Hepatocyte (in vitro differentiated cells): ENCODE measurements at regions not wholly inside any gene's neighbourhood (a gene's known extent, or its start where the extent isn't known, plus 50 kb on each side); places are given as distances from the start of the nearest gene placed in this dataset.
A peak's percentile ranks its signal among the peaks of the same experiment; 100 is the strongest.

ENCODE experiments used
- DNase-seq: peaks from one replicate; pipeline ENCODE4 v3.0.0-alpha.2; 2016; ENCODE audit warnings: low spot score
- H2AFZ ChIP-seq: fragments of 200-600 bp; sonication (generic); 2 replicates; pipeline ENCODE4 v1.6.0; 2016; ENCODE audit warnings: antibody characterized with exemption, mild to moderate bottlenecking
- H3K27ac ChIP-seq: fragments of 200-600 bp; sonication (generic); 2 replicates; pipeline ENCODE4 v1.5.1; 2016; ENCODE audit warnings: mild to moderate bottlenecking
- H3K27me3 ChIP-seq: fragments of 200-600 bp; sonication (generic); 2 replicates; pipeline ENCODE4 v1.6.1; 2016
- H3K36me3 ChIP-seq: fragments of 200-600 bp; sonication (generic); replicated peaks from 2 replicates; pipeline ENCODE4 v1.5.1; 2016; ENCODE audit warnings: low read depth; ENCODE audit not compliant: insufficient read depth
- H3K4me1 ChIP-seq: fragments of 200-600 bp; sonication (generic); 2 replicates; pipeline ENCODE4 v1.5.1; 2016; ENCODE audit warnings: mild to moderate bottlenecking, moderate library complexity; ENCODE audit not compliant: insufficient read depth
- H3K4me2 ChIP-seq: fragments of 200-600 bp; sonication (generic); 2 replicates; pipeline ENCODE4 v1.6.0; 2016
- H3K4me3 ChIP-seq: fragments of 200-600 bp; sonication (generic); 2 replicates; pipeline ENCODE4 v1.5.1; 2016; ENCODE audit warnings: mild to moderate bottlenecking
- H3K79me2 ChIP-seq: fragments of 200-600 bp; sonication (generic); 2 replicates; pipeline ENCODE4 v1.6.0; 2017; ENCODE audit warnings: mild to moderate bottlenecking
- H3K9me2 ChIP-seq: fragments of 200-600 bp; sonication (generic); replicated peaks from 2 replicates; pipeline ENCODE4 v1.6.0; 2017; ENCODE audit warnings: mild to moderate bottlenecking; ENCODE audit not compliant: insufficient read depth
- H3K9me3 ChIP-seq: fragments of 200-600 bp; sonication (generic); 2 replicates; pipeline ENCODE4 v1.5.1; 2016; ENCODE audit warnings: low read depth, mild to moderate bottlenecking
- H4K20me1 ChIP-seq: fragments of 200-600 bp; sonication (generic); 2 replicates; pipeline ENCODE4 v1.6.0; 2016; ENCODE audit warnings: mild to moderate bottlenecking; ENCODE audit not compliant: insufficient read depth, poor library complexity, severe bottlenecking
- CTCF ChIP-seq: fragments of 200-600 bp; sonication (generic); IDR thresholded peaks from 2 replicates; pipeline ENCODE4 v1.5.1; 2016; ENCODE audit warnings: antibody characterized with exemption, mild to moderate bottlenecking; ENCODE audit not compliant: poor library complexity
- EZH2 ChIP-seq: fragments of 200-600 bp; sonication (generic); IDR thresholded peaks from 2 replicates; pipeline ENCODE4 v1.6.1; 2016; ENCODE audit warnings: antibody characterized with exemption, mild to moderate bottlenecking, borderline replicate concordance
- EZH2phosphoT487 ChIP-seq: fragments of 200-600 bp; sonication (generic); IDR thresholded peaks from one replicate; pipeline ENCODE4 v1.6.1; 2018; ENCODE audit warnings: antibody characterized with exemption, mild to moderate bottlenecking, low read depth, moderate library complexity; ENCODE audit not compliant: unreplicated experiment, severe bottlenecking
- WGBS: methylation state at CpG from one replicate; pipeline ENCODE4 v1.1.6; 2016; ENCODE audit warnings: low lambda C conversion rate; ENCODE audit errors: missing lambda C conversion rate; 5-methylcytosine and 5-hydroxymethylcytosine counted together

- no peak for TF ChIP-seq EZH2phosphoT487
- TF ChIP-seq EZH2, result no peak
- TF ChIP-seq CTCF, result no peak
- H2AFZ ChIP-seq, result no peak overlapping the region
- no peaks in the 10 kb centered on the region for H3K9me2 ChIP-seq
- H3K27me3 ChIP-seq, result no peaks in the 10 kb centered on the region
- no peak overlapping the region for H3K4me2 ChIP-seq
- DNase-seq, result no peak
- no peaks in the 10 kb centered on the region for H3K4me1 ChIP-seq
- 45% methylated on average over 2 of the region's 2 CpGs for WGBS
- no peaks in the 10 kb centered on the region for H3K36me3 ChIP-seq
- H3K4me3 ChIP-seq, result no peak overlapping the region
- no peaks in the 10 kb centered on the region for H4K20me1 ChIP-seq
- no peak overlapping the region for H3K27ac ChIP-seq
- no peaks in the 10 kb centered on the region for H3K79me2 ChIP-seq
- H3K9me3 ChIP-seq, result no peaks in the 10 kb centered on the region
These were observed 166.4 kb upstream of the KCNMB2 start for GRCh38 chr3:178369811-178370210.

- DNase-seq, result no peak
- no peaks in the 10 kb centered on the region for H3K9me2 ChIP-seq
- H3K4me1 ChIP-seq, result no peaks in the 10 kb centered on the region
- WGBS, result 85% methylated on average over 5 of the region's 5 CpGs
- no peaks in the 10 kb centered on the region for H3K79me2 ChIP-seq
- H3K27me3 ChIP-seq, result no peaks in the 10 kb centered on the region
- H3K27ac ChIP-seq, result no peak overlapping the region
- H3K4me2 ChIP-seq, result no peak overlapping the region
- TF ChIP-seq EZH2phosphoT487 (no peak), CTCF (no peak), EZH2 (no peak)
- H2AFZ ChIP-seq, result no peak overlapping the region
- no peaks in the 10 kb centered on the region for H3K9me3 ChIP-seq
- no peaks in the 10 kb centered on the region for H4K20me1 ChIP-seq
- H3K36me3 ChIP-seq, result no peaks in the 10 kb centered on the region
- H3K4me3 ChIP-seq, result no peak overlapping the region
These were observed 165.8 kb upstream of the KCNMB2 start for GRCh38 chr3:178370387-178370786.

- no peak overlapping the region for H3K4me3 ChIP-seq
- H4K20me1 ChIP-seq, result no peaks in the 10 kb centered on the region
- H3K27ac ChIP-seq, result no peak overlapping the region
- peaks cover 30% of the 10 kb centered on the region for H3K4me1 ChIP-seq
- WGBS, result 67% methylated on average over 1 of the region's 1 CpG
- no peaks in the 10 kb centered on the region for H3K9me2 ChIP-seq
- H3K79me2 ChIP-seq, result no peaks in the 10 kb centered on the region
- H3K9me3 ChIP-seq, result no peaks in the 10 kb centered on the region
- no peak overlapping the region for H2AFZ ChIP-seq
- H3K4me2 ChIP-seq, result no peak overlapping the region
- TF ChIP-seq CTCF, result no peak
- no peak for TF ChIP-seq EZH2
- TF ChIP-seq EZH2phosphoT487, result no peak
- no peaks in the 10 kb centered on the region for H3K36me3 ChIP-seq
- no peaks in the 10 kb centered on the region for H3K27me3 ChIP-seq
- DNase-seq, result no peak
These were observed 154.7 kb upstream of the KCNMB2 start for GRCh38 chr3:178381555-178381954.

GRCh38 chr3:178381971-178382448 is 154.2 kb upstream of the KCNMB2 start:
- 84% methylated on average over 1 of the region's 1 CpG for WGBS
- H3K27ac ChIP-seq, result peak overlapping the region; percentile 4
- H3K4me3 ChIP-seq, result no peak overlapping the region
- no peaks in the 10 kb centered on the region for H4K20me1 ChIP-seq
- no peaks in the 10 kb centered on the region for H3K9me2 ChIP-seq
- H2AFZ ChIP-seq, result no peak overlapping the region
- H3K79me2 ChIP-seq, result no peaks in the 10 kb centered on the region
- H3K27me3 ChIP-seq, result no peaks in the 10 kb centered on the region
- DNase-seq, result no peak
- H3K9me3 ChIP-seq, result no peaks in the 10 kb centered on the region
- TF ChIP-seq EZH2 (no peak), CTCF (no peak), EZH2phosphoT487 (no peak)
- H3K4me2 ChIP-seq, result no peak overlapping the region
- no peaks in the 10 kb centered on the region for H3K36me3 ChIP-seq
- H3K4me1 ChIP-seq, result peaks cover 30% of the 10 kb centered on the region
